ENCODE measurements at regions not wholly inside any gene's neighbourhood (a gene's known extent, or its start where the extent isn't known, plus 50 kb on each side); places are given as distances from the start of the nearest gene placed in this dataset.

DNA sequence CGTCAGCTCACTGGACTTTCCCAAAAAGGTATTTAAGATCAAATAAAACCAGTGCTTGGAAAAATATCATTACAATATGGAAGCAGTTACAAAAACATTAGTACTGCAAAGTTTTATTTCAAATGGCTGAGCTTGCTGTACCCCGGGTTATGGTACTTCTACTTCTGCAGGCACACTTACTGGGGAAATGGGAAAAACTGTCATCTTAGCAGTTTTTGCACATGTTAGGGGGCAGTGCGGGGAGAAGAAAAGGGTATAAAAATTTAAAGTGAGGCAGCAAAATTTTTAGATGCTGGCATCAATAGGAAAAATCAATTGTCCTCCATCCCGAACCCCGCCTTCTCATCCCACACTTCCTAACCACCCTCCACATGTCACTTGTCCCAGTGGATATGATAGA, 133.4 kb downstream of the ATG4C start:
- ChIA-PET CTCF (no interaction called here), POLR2A (no interaction called here)
- DNase-seq (no peak), ATAC-seq (ENCODE audit: low read depth) (no peak)
- no peaks in the 10 kb centered on the region for H3K9me3 Mint-ChIP-seq
- H3K4me3 Mint-ChIP-seq, result no peak overlapping the region
- intact Hi-C loops (cut with micrococcal nuclease), result no loop called here
- no peak overlapping the region for H3K27ac Mint-ChIP-seq
- H3K4me1 Mint-ChIP-seq, result no peaks in the 10 kb centered on the region
- H3K27me3 Mint-ChIP-seq, result peaks cover 5% of the 10 kb centered on the region
- TF ChIP-seq, protein P1, sequence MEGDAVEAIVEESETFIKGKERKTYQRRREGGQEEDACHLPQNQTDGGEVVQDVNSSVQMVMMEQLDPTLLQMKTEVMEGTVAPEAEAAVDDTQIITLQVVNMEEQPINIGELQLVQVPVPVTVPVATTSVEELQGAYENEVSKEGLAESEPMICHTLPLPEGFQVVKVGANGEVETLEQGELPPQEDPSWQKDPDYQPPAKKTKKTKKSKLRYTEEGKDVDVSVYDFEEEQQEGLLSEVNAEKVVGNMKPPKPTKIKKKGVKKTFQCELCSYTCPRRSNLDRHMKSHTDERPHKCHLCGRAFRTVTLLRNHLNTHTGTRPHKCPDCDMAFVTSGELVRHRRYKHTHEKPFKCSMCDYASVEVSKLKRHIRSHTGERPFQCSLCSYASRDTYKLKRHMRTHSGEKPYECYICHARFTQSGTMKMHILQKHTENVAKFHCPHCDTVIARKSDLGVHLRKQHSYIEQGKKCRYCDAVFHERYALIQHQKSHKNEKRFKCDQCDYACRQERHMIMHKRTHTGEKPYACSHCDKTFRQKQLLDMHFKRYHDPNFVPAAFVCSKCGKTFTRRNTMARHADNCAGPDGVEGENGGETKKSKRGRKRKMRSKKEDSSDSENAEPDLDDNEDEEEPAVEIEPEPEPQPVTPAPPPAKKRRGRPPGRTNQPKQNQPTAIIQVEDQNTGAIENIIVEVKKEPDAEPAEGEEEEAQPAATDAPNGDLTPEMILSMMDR (IDR thresholded peaks at IDR 0.05), result no peak
- H3K36me3 Mint-ChIP-seq (ENCODE audit: low read depth), result no peaks in the 10 kb centered on the region

DNA sequence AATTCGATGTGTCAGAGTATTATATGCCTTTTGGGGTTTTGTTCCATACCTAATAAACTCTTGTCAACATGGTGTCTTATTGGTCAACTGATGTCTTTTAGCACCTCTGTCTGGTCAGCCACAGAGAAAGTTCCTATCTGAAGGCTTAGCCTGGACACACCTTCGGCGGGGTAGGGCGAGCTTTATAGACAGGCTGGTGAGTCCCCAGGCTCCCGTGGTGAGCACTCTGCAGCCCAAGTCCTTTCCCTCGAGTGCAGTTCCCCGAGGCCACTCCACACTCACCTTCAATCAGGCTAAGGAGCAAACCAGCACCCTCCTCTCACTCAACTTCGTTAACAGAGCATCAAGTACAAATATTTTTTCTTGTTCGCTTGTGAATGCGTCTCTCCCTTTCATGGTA, 133.9 kb downstream of the ATG4C start:
- CTCF ChIA-PET, result no interaction called here
- Mint-ChIP-seq H3K36me3 (ENCODE audit: low read depth) (no peaks in the 10 kb centered on the region), H3K27me3 (peaks cover 5% of the 10 kb centered on the region), H3K27ac (no peak overlapping the region), H3K4me3 (no peak overlapping the region), H3K4me1 (no peaks in the 10 kb centered on the region), H3K9me3 (peaks cover under 1% of the 10 kb centered on the region)
- ATAC-seq (ENCODE audit: low read depth), result no peak
- TF ChIP-seq, protein P1 (IDR thresholded peaks at IDR 0.05), result no peak
- intact Hi-C loops (cut with micrococcal nuclease), result no loop called here
- no peak for DNase-seq
- POLR2A ChIA-PET, result no interaction called here

DNA sequence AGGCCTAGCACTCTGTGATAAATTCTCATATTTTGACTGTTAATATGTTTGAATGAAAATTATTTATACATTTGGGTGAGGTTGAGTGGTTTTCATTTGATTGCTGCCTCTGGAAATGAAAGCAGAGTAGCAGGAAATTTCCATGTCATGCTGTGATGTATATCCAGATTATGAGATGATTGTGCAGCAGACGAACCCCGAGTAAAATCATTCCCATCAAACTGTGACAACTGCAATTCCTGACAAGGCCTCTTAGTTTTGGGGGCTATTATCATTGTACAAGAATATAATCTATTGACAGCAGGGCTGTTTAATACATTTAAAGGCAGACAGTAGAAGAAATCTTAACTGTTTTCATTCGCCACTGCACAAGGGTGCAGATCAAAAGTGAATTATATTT, 134.8 kb downstream of the ATG4C start:
- Mint-ChIP-seq H3K27ac (no peak overlapping the region), H3K4me1 (no peaks in the 10 kb centered on the region), H3K36me3 (ENCODE audit: low read depth) (no peaks in the 10 kb centered on the region), H3K27me3 (peaks cover 5% of the 10 kb centered on the region), H3K4me3 (no peak overlapping the region), H3K9me3 (peaks cover 3% of the 10 kb centered on the region)
- intact Hi-C loops (cut with micrococcal nuclease), result no loop called here
- TF ChIP-seq, protein P1 (IDR thresholded peaks at IDR 0.05), result no peak
- DNase-seq (no peak), ATAC-seq (ENCODE audit: low read depth) (no peak)
- CTCF ChIA-PET, result no interaction called here
- POLR2A ChIA-PET, result no interaction called here

DNA sequence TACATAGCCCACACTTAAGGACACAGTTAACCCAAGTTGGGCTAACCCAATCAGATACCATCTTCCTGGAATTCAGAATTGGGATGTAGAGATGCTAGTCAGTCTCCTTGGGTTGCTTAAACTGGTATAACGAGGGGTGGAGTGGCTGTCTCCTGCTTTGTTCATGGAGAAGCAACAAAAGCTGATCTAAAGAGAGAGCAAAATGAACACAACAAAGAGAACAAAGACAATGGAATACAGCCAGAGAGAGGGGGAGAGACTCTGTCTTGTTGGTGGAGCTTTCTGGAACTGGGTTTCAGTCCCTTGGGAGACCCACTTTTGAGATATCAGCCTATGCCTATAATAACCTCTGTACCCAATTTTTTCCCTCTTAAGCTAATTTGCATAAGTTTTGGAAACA, 138.1 kb downstream of the ATG4C start:
- no peak for DNase-seq
- no peak for ATAC-seq (ENCODE audit: low read depth)
- Mint-ChIP-seq H3K4me3 (no peak overlapping the region), H3K36me3 (ENCODE audit: low read depth) (no peaks in the 10 kb centered on the region), H3K27ac (no peak overlapping the region), H3K27me3 (peaks cover 1% of the 10 kb centered on the region), H3K4me1 (no peaks in the 10 kb centered on the region), H3K9me3 (peaks cover 3% of the 10 kb centered on the region)
- TF ChIP-seq, protein P1 (IDR thresholded peaks at IDR 0.05), result no peak
- CTCF ChIA-PET, result no interaction called here
- intact Hi-C loops (cut with micrococcal nuclease), result no loop called here
- POLR2A ChIA-PET, result no interaction called here

DNA sequence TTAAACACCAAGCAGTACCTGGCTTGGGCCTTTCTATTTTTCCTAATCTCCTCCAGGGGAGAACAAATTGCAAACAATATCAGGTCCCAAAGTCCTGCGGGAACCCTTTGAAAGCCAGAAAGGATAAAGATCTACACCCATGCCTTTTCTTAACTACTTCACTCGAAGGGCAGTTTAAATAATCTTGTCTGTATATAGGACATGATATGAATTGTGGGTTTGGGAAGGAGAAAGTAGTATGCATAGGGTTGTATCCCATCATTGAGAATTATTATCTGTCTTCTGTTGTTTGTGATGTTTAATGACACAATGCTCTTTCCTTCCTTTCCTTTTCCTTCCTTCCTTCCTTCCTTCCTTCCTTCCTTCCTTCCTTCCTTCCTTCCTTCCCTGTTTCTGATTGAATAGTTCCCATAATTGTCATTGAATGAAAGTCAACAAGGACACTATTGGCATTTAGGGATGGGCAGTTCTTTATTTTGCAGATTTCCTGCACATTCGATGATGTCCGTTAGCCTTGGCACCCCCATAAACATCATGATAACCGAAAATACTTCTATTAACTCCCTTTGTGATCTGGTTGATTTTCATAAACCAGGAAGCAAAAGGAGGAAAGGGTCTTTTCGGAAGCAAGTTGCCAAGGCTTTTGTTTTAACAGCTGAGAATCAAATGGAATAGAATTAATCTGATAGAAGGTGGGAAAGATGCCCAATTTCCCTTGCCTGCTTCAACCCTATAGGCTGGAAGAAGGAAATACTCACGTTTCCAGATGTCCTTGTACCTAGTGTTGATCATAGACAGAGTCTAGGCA, 141.3 kb downstream of the ATG4C start:
- POLR2A ChIA-PET, result no interaction called here
- Mint-ChIP-seq H3K4me3 (no peak overlapping the region), H3K27ac (no peak overlapping the region), H3K4me1 (no peaks in the 10 kb centered on the region), H3K27me3 (no peaks in the 10 kb centered on the region), H3K36me3 (ENCODE audit: low read depth) (no peaks in the 10 kb centered on the region), H3K9me3 (peaks cover 3% of the 10 kb centered on the region)
- CTCF ChIA-PET, result no interaction called here
- TF ChIP-seq, protein P1 (IDR thresholded peaks at IDR 0.05), result no peak
- intact Hi-C loops (cut with micrococcal nuclease), result no loop called here
- DNase-seq (no peak), ATAC-seq (ENCODE audit: low read depth) (no peak)
